KMS-11 (cell line): ENCODE measurements at regions not wholly inside any gene's neighbourhood (a gene's known extent, or its start where the extent isn't known, plus 50 kb on each side); places are given as distances from the start of the nearest gene placed in this dataset.

Source experiments
- H2AFZ ChIP-seq: fragments of 200-600 bp; sonication (generic); 2 replicates; pipeline ENCODE4 v1.6.1; 2016; ENCODE audit warnings: antibody characterized with exemption, mixed run types, low read depth
- H3K27ac ChIP-seq: fragments of 200-600 bp; sonication (generic); 2 replicates; pipeline ENCODE4 v1.6.1; 2016; ENCODE audit warnings: mild to moderate bottlenecking, mixed run types
- H3K27me3 ChIP-seq: fragments of 200-600 bp; sonication (generic); 2 replicates; pipeline ENCODE4 v1.6.1; 2017; ENCODE audit warnings: mild to moderate bottlenecking, low read depth, mixed run types, moderate library complexity; ENCODE audit not compliant: insufficient read depth
- H3K36me3 ChIP-seq: fragments of 200-600 bp; sonication (generic); 2 replicates; pipeline ENCODE4 v1.6.1; 2017; ENCODE audit warnings: mild to moderate bottlenecking, mixed run types; ENCODE audit not compliant: insufficient read depth
- H3K4me1 ChIP-seq: fragments of 200-600 bp; sonication (generic); 2 replicates; pipeline ENCODE4 v1.6.1; 2016; ENCODE audit warnings: mild to moderate bottlenecking, low read depth, mixed run types; ENCODE audit not compliant: poor library complexity, severe bottlenecking
- H3K4me2 ChIP-seq: fragments of 200-600 bp; sonication (generic); 2 replicates; pipeline ENCODE4 v1.7.0; 2016; ENCODE audit warnings: mild to moderate bottlenecking, mixed run types
- H3K4me3 ChIP-seq: fragments of 200-600 bp; sonication (generic); IDR thresholded peaks from 2 replicates; pipeline ENCODE4 v1.6.1; 2017; ENCODE audit warnings: low read depth, low read length, mixed read lengths; ENCODE audit not compliant: insufficient read depth
- H3K79me2 ChIP-seq: fragments of 200-600 bp; sonication (generic); 2 replicates; pipeline ENCODE4 v1.6.1; 2016; ENCODE audit warnings: low read depth, mixed run types; ENCODE audit not compliant: insufficient read depth
- H3K9ac ChIP-seq: fragments of 200-600 bp; sonication (generic); 2 replicates; pipeline ENCODE4 v1.6.1; 2016; ENCODE audit warnings: mild to moderate bottlenecking, mixed run types
- H4K20me1 ChIP-seq: fragments of 200-600 bp; sonication (generic); 2 replicates; pipeline ENCODE4 v1.6.1; 2016; ENCODE audit warnings: mild to moderate bottlenecking, mixed run types; ENCODE audit not compliant: insufficient read depth
- TF ChIP-seq, protein P1 (sequence below): fragments of 200-600 bp; sonication (generic); conservative IDR thresholded peaks from 2 replicates; pipeline ENCODE4 v1.6.1; 2017; ENCODE audit warnings: low read depth, mild to moderate bottlenecking, antibody characterized with exemption, low read length, moderate library complexity, mixed read lengths

GRCh38 chr20:4441191-4441590 is 192.1 kb upstream of the ADRA1D start:
- H3K4me2 ChIP-seq = no peak overlapping the region
- no peaks in the 10 kb centered on the region for H3K79me2 ChIP-seq
- no peak overlapping the region for H3K9ac ChIP-seq
- H2AFZ ChIP-seq = no peak overlapping the region
- H3K27ac ChIP-seq = no peak overlapping the region
- H3K4me1 ChIP-seq = no peaks in the 10 kb centered on the region
- H3K27me3 ChIP-seq = no peaks in the 10 kb centered on the region
- no peaks in the 10 kb centered on the region for H3K36me3 ChIP-seq
- no peak overlapping the region for H3K4me3 ChIP-seq
- TF ChIP-seq, protein P1, sequence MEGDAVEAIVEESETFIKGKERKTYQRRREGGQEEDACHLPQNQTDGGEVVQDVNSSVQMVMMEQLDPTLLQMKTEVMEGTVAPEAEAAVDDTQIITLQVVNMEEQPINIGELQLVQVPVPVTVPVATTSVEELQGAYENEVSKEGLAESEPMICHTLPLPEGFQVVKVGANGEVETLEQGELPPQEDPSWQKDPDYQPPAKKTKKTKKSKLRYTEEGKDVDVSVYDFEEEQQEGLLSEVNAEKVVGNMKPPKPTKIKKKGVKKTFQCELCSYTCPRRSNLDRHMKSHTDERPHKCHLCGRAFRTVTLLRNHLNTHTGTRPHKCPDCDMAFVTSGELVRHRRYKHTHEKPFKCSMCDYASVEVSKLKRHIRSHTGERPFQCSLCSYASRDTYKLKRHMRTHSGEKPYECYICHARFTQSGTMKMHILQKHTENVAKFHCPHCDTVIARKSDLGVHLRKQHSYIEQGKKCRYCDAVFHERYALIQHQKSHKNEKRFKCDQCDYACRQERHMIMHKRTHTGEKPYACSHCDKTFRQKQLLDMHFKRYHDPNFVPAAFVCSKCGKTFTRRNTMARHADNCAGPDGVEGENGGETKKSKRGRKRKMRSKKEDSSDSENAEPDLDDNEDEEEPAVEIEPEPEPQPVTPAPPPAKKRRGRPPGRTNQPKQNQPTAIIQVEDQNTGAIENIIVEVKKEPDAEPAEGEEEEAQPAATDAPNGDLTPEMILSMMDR = no peak
- no peaks in the 10 kb centered on the region for H4K20me1 ChIP-seq

- no peak overlapping the region for H2AFZ ChIP-seq
- H3K27ac ChIP-seq = no peak overlapping the region
- TF ChIP-seq, protein P1 = no peak
- H3K4me3 ChIP-seq = no peak overlapping the region
- no peaks in the 10 kb centered on the region for H3K4me1 ChIP-seq
- H4K20me1 ChIP-seq = no peaks in the 10 kb centered on the region
- no peak overlapping the region for H3K4me2 ChIP-seq
- H3K9ac ChIP-seq = no peak overlapping the region
- H3K36me3 ChIP-seq = no peaks in the 10 kb centered on the region
- no peaks in the 10 kb centered on the region for H3K79me2 ChIP-seq
- no peaks in the 10 kb centered on the region for H3K27me3 ChIP-seq
Observed at GRCh38 chr20:4439461-4439860, 190.4 kb upstream of the ADRA1D start.

- Histone ChIP-seq H3K27ac (no peak overlapping the region), H2AFZ (no peak overlapping the region), H3K4me2 (no peak overlapping the region), H3K4me3 (no peak overlapping the region), H3K27me3 (no peaks in the 10 kb centered on the region), H3K4me1 (no peaks in the 10 kb centered on the region), H3K36me3 (no peaks in the 10 kb centered on the region), H3K79me2 (no peaks in the 10 kb centered on the region), H4K20me1 (no peaks in the 10 kb centered on the region), H3K9ac (no peak overlapping the region)
- TF ChIP-seq, protein P1 = no peak
Observed at GRCh38 chr20:4437131-4437530, 188.0 kb upstream of the ADRA1D start.

DNA sequence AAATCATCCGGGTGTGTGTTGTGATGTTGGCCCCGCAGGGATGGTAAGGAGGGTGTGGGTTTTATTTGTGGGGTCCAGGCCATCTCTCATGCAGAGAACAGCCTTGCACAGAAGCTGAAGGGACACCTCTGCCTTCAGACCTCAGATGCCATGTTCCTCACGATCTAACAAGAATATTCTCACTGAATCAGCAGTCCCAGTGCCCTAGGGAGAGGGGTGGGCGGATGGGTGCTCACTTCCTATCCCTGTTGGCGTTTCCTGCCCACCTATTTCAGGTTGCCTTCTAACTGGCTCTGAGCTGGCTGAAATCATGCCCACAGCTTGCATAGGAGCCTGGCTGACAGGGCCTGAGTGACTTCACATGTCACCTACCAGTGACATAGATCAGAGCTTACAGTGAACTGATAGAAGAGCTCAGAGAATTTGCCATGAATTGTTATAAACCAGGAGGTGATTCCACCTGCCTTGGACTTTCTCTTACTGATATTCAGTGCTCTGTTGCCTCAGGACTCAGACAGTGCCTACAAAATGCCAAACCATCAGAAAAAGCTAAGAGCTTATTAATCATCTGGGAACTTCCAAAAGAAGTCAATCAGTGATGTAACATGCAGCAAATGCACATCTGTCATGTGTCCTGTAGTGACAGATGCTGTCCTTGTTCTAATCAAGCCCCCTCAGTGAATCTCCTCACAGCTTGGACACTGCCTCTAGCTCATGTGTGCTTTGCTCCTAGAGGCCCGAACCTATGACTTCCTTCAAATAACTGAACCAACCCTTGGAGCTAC is 186.8 kb upstream of the ADRA1D start:
- no peak overlapping the region for H3K4me3 ChIP-seq
- no peak overlapping the region for H3K9ac ChIP-seq
- H3K27me3 ChIP-seq = no peaks in the 10 kb centered on the region
- no peaks in the 10 kb centered on the region for H4K20me1 ChIP-seq
- TF ChIP-seq, protein P1 = no peak
- no peak overlapping the region for H3K4me2 ChIP-seq
- no peak overlapping the region for H2AFZ ChIP-seq
- no peaks in the 10 kb centered on the region for H3K4me1 ChIP-seq
- no peaks in the 10 kb centered on the region for H3K79me2 ChIP-seq
- no peak overlapping the region for H3K27ac ChIP-seq
- H3K36me3 ChIP-seq = no peaks in the 10 kb centered on the region
